ENCODE measurements at regions not wholly inside any gene's neighbourhood (a gene's known extent, or its start where the extent isn't known, plus 50 kb on each side); places are given as distances from the start of the nearest gene placed in this dataset.

DNA sequence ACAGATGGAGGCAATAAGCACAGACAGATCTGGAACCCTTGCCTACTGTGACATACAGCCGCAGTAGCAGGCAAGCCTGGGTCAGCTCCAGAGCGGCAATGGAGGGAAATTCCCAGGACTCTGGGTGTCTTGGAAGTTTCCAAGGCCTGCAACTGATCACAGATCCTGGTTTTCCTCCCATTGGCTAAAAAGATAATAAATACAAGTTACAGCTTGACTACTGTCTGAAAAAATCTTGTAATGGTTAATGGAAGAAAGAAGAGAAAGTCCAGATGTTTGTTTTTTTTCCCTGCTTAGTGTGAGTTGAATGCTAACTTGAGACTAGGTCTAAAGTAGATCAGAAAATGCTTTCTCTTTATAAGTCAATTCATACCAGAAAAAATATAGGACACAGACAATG is 307.6 kb downstream of the ALDH8A1 start:
- no peak overlapping the region for H3K4me3 ChIP-seq
- no peaks in the 10 kb centered on the region for H3K27me3 ChIP-seq
- no peaks in the 10 kb centered on the region for H3K9me3 ChIP-seq
- no peak for DNase-seq
- peak overlapping the region in 1 of 3 donors; percentile 0 for H3K27ac ChIP-seq
- intact Hi-C loops (cut with DNase I) = loop anchor here in 1 of 2 donors (10.0 kb wide), 1 partner anchor 467 kb away; no protein-coding TSS in a partner anchor
- peak in 1 of 4 donors; percentile 9 for ATAC-seq
- 59% methylated on average over 2 of the region's 2 CpGs for WGBS (ENCODE audit: insufficient coverage, low coverage, low lambda C conversion rate, missing lambda C conversion rate)
- no peaks in the 10 kb centered on the region for H3K36me3 ChIP-seq
- H3K4me1 ChIP-seq = peaks cover 0 to 11% (median 3%) of the 10 kb centered on the region in 4 donors
- TF ChIP-seq, protein P1, sequence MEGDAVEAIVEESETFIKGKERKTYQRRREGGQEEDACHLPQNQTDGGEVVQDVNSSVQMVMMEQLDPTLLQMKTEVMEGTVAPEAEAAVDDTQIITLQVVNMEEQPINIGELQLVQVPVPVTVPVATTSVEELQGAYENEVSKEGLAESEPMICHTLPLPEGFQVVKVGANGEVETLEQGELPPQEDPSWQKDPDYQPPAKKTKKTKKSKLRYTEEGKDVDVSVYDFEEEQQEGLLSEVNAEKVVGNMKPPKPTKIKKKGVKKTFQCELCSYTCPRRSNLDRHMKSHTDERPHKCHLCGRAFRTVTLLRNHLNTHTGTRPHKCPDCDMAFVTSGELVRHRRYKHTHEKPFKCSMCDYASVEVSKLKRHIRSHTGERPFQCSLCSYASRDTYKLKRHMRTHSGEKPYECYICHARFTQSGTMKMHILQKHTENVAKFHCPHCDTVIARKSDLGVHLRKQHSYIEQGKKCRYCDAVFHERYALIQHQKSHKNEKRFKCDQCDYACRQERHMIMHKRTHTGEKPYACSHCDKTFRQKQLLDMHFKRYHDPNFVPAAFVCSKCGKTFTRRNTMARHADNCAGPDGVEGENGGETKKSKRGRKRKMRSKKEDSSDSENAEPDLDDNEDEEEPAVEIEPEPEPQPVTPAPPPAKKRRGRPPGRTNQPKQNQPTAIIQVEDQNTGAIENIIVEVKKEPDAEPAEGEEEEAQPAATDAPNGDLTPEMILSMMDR (IDR thresholded peaks at IDR 0.05) = no peak
- no peak for TF ChIP-seq POLR2A (IDR thresholded peaks at IDR 0.05)

GRCh38 chr6:134640975-134641429 is 308.9 kb downstream of the ALDH8A1 start:
- H3K4me1 ChIP-seq = peaks cover 0 to 11% (median 3%) of the 10 kb centered on the region in 4 donors
- no peak overlapping the region for H3K27ac ChIP-seq
- ATAC-seq (peak; percentile 95 to 98 (median 96)), DNase-seq (peak; percentile 57 to 79 (median 66))
- H3K4me3 ChIP-seq = no peak overlapping the region
- intact Hi-C loops (cut with DNase I) = loop anchor here in 1 of 2 donors (10.0 kb wide), 1 partner anchor 466 kb away; no protein-coding TSS in a partner anchor
- H3K27me3 ChIP-seq = no peaks in the 10 kb centered on the region
- WGBS (ENCODE audit: insufficient coverage, low coverage, low lambda C conversion rate, missing lambda C conversion rate) = 0% methylated on average over 1 of the region's 1 CpG
- no peaks in the 10 kb centered on the region for H3K36me3 ChIP-seq
- no peak for TF ChIP-seq POLR2A (IDR thresholded peaks at IDR 0.05)
- TF ChIP-seq, protein P1 (IDR thresholded peaks at IDR 0.05) = peak; percentile 93 to 99 (median 96)
- no peaks in the 10 kb centered on the region for H3K9me3 ChIP-seq

DNA sequence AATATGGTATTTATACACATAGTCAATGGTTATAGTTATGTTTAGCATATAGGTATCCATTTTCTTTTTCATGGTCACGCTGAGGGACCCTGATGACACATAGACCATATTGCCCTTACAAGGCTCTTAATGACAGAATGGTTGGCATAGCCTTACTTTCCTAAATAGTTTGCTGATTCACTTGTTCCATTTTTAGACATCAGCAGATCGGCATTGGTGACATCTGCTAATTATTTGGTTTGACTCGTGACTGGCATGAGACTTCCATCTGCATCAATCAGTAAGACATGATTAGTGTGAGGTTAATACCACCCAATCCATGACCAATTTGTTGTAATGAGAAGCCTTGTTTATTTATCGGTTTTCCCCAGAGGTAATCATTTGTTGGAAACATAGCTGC is 309.7 kb downstream of the ALDH8A1 start:
- TF ChIP-seq POLR2A (IDR thresholded peaks at IDR 0.05) = no peak
- TF ChIP-seq, protein P1 (IDR thresholded peaks at IDR 0.05) = no peak
- WGBS (ENCODE audit: insufficient coverage, low coverage, low lambda C conversion rate, missing lambda C conversion rate) = 85% methylated on average over 4 of the region's 4 CpGs
- Histone ChIP-seq H3K4me1 (peaks cover 0 to 11% (median 3%) of the 10 kb centered on the region in 4 donors), H3K4me3 (no peak overlapping the region), H3K27me3 (no peaks in the 10 kb centered on the region), H3K27ac (no peak overlapping the region), H3K9me3 (no peaks in the 10 kb centered on the region), H3K36me3 (no peaks in the 10 kb centered on the region)
- intact Hi-C loops (cut with DNase I) = loop anchor here in 1 of 2 donors (10.0 kb wide), 1 partner anchor 465 kb away; no protein-coding TSS in a partner anchor
- ATAC-seq (no peak), DNase-seq (no peak)

DNA sequence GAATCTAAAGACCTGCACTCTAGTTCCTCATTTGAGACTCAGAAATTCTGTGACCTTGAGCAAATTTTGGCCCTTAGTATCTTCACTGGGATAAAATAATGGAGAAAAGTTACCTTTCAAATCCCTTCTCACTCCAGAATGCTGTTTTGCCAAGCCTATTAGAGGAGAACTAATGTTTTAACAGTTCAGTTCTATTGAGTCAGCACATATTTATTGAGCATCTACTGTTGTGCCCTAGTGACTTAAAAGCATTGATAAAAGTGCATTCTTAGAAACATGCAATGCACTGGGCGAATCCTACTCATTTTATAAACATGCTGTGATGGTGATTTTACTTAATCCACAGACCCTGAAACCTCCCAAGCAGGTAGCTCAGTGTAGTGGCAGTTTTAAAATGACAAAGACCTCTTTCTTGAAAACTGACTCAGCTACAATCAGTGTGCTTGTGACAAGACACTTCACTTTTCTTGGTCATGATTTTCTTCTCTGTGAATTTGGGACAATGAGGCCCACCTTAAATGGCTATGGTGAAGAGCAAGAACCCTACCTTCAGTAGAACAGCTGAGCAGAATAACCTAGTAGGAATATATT is 312.0 kb downstream of the ALDH8A1 start:
- no peaks in the 10 kb centered on the region for H3K27me3 ChIP-seq
- H3K36me3 ChIP-seq = no peaks in the 10 kb centered on the region
- no peak overlapping the region for H3K4me3 ChIP-seq
- H3K9me3 ChIP-seq = no peaks in the 10 kb centered on the region
- no peak for TF ChIP-seq POLR2A (IDR thresholded peaks at IDR 0.05)
- TF ChIP-seq, protein P1 (IDR thresholded peaks at IDR 0.05) = no peak
- WGBS (ENCODE audit: insufficient coverage, low coverage, low lambda C conversion rate, missing lambda C conversion rate) = 50% methylated on average over 1 of the region's 1 CpG
- peaks cover 0 to 11% (median 3%) of the 10 kb centered on the region in 4 donors for H3K4me1 ChIP-seq
- no peak overlapping the region for H3K27ac ChIP-seq
- no peak for ATAC-seq
- DNase-seq = no peak
- intact Hi-C loops (cut with DNase I) = no loop called here

All from right lobe of liver (tissue), 6 donors.